SJCRH30 (cell line): ENCODE measurements at regions not wholly inside any gene's neighbourhood (a gene's known extent, or its start where the extent isn't known, plus 50 kb on each side); places are given as distances from the start of the nearest gene placed in this dataset.

Experiments
- DNase-seq, 2 experiments: peaks; one replicate each; pipeline ENCODE4 v3.0.0-alpha.2; 2015 to 2020
- H3K27ac ChIP-seq: fragments of 250-450 bp; sonication (Bioruptor Pico); 2 replicates; pipeline ENCODE4 v1.5.1; 2020; ENCODE audit warnings: mild to moderate bottlenecking, moderate library complexity
- H3K27me3 ChIP-seq: fragments of 250-450 bp; sonication (Bioruptor Pico); 2 replicates; pipeline ENCODE4 v1.5.1; 2020; ENCODE audit warnings: mild to moderate bottlenecking, moderate library complexity
- H3K36me3 ChIP-seq: fragments of 250-450 bp; sonication (Bioruptor Pico); 2 replicates; pipeline ENCODE4 v1.5.1; 2020; ENCODE audit warnings: mild to moderate bottlenecking, moderate library complexity
- H3K4me1 ChIP-seq: fragments of 250-450 bp; sonication (Bioruptor Pico); 2 replicates; pipeline ENCODE4 v1.5.1; 2020; ENCODE audit warnings: mild to moderate bottlenecking, moderate library complexity
- H3K4me3 ChIP-seq: fragments of 250-450 bp; sonication (Bioruptor Pico); 2 replicates; pipeline ENCODE4 v1.5.1; 2020; ENCODE audit warnings: mild to moderate bottlenecking, moderate library complexity
- H3K9me3 ChIP-seq: fragments of 250-450 bp; sonication (Bioruptor Pico); replicated peaks from 2 replicates; pipeline ENCODE4 v1.5.1; 2020; ENCODE audit warnings: mild to moderate bottlenecking, moderate library complexity

DNA sequence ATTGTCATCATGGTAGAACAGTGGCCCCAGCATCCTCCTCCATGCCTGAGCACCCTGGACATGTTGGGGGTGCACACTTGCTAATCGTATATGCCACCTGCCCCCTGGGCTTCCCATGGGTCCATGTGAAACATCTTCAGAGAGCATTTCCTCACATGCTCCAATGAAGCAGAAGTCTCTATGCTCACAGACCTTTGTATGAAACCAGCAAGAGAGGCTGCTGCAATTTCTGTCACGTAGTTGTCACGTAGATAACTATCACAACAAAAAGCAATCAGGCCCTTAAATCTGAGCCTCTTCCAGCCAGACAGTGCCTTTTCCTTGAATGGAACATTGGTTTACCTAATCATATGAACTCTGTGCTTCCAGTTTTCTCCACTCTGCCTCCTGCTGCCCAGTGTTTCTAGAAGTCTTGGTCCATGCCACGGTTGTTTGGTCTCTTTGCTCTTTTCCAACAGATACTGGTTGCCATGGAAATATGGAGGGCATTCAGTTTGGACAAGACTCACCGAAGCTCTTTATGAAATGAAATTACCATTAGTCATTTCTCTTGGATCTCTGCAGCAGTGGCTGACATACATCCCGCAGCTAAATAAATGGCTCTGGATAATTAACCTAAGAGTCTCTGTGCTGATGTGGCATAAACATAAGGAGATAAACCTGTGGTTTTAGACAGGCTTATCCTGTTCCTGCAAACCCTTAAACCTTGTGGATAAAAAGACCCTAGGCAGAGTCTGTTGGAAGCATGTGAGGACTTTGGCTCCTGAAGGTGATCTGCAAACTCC is 172.8 kb upstream of the SYNDIG1 start:
- H3K4me3 ChIP-seq, result no peak overlapping the region
- no peaks in the 10 kb centered on the region for H3K36me3 ChIP-seq
- H3K27me3 ChIP-seq, result 0 out of 2 replicates have a peak, but pooled peaks cover 5% of the 10 kb centered on the region
- no peak overlapping the region for H3K27ac ChIP-seq
- no peaks in the 10 kb centered on the region for H3K9me3 ChIP-seq
- DNase-seq, result no peak
- H3K4me1 ChIP-seq, result no peaks in the 10 kb centered on the region; the same call in 1 of the 2 replicates

DNA sequence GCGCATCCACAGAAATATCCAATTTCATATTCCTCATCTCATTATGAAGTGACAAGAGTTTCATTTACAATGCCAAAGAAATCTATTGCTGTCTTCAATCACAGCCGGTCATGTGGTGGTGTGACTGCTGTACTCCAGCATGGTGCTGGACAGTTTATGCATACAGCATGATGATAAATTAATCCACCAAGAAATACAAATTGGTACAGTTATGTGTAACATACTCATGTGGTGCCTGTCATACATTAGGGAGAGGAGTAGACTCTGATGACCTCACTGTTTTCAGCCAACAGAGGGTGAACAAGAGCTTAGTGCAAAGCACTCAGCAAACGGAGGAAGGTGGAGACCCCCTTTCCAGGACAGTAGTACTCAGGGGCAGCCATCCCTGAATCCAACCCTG is 178.4 kb upstream of the SYNDIG1 start:
- no peak for DNase-seq
- Histone ChIP-seq H3K9me3 (no peaks in the 10 kb centered on the region; the same call in 1 of the 2 replicates), H3K27ac (no peak overlapping the region), H3K4me1 (no peaks in the 10 kb centered on the region), H3K27me3 (no peaks in the 10 kb centered on the region), H3K4me3 (no peak overlapping the region), H3K36me3 (no peaks in the 10 kb centered on the region)

DNA sequence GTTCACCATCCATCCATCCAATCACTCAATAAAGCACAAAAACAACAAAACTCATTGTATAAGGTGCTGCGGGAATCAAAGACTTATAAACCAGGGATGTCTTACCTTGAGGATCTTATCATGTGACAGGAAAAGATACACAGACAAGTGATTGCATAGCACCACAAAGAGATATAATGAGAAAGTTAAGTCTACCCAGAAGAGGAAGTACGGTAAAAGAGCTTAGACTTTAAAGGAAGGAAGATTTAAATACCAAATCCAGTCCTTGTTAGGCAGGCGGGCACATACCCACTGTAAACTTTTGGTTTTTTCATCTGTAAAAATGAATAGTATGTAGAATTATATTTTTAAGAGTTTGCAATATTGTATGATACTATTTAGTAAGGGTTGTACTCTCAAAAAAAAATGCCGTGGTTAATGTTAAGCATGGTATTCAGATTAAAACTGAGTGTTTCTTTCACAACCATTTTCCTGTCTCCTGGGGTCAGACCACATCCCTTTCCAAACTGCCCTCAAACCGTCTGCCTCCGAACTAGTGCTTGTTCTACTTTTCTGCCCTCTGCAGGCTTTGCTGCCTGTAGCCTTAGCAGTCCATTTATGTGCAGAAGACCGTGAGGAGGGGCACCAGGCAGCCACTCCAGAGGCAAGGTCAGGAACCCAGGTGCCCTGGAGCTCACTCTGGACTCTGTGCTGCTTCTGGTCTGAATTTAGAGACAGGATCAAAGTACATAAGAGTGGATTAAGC is 179.5 kb upstream of the SYNDIG1 start:
- Histone ChIP-seq H3K9me3 (no peaks in the 10 kb centered on the region; the same call in 1 of the 2 replicates), H3K36me3 (no peaks in the 10 kb centered on the region), H3K27ac (no peak overlapping the region), H3K27me3 (no peaks in the 10 kb centered on the region), H3K4me3 (no peak overlapping the region), H3K4me1 (no peaks in the 10 kb centered on the region)
- DNase-seq, result no peak

DNA sequence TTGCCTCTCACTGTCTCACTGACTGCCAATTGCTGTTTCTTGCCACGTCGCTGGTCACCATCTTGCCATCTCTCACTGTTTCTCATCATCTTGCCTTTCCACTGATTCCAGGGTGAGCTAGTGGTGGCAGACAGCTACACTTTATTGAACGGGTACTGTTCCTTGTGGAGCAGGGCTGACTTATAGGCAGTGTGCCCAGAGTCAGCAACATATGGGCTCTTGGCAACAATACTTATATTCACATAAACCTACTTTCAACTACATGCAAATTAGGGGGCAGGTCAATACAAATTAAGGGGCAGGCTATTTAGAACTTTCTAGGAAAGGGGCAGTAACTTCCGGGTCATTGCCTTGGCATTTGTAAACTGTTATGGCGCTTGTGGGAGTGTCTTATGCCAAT is 186.2 kb upstream of the SYNDIG1 start:
- Histone ChIP-seq H3K27ac (no peak overlapping the region), H3K4me1 (no peaks in the 10 kb centered on the region), H3K4me3 (no peak overlapping the region), H3K36me3 (no peaks in the 10 kb centered on the region), H3K9me3 (no peaks in the 10 kb centered on the region), H3K27me3 (no peaks in the 10 kb centered on the region; the same call in 1 of the 2 replicates)
- DNase-seq, result no peak

DNA sequence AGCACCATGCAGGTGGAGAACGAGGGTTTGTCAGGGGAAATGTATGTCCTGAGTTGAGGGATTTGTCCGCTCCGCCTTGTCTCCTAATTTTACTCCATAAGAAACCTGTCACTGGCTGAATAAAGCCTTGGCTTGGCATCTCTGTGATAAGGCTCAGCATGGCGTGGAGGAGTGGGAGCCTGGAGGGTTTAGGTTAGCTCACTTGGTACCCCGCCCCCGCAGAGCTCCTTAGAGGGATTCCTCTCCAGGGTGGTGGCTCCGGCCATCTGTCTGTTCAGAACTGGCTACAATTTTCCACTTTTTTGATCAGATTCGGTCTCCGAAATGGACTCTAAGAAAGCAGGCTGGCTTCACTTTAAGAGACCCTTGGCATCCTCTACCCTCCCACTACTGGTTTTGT is 192.2 kb upstream of the SYNDIG1 start:
- Histone ChIP-seq H3K36me3 (no peaks in the 10 kb centered on the region), H3K27ac (no peak overlapping the region), H3K4me3 (no peak overlapping the region), H3K4me1 (no peaks in the 10 kb centered on the region), H3K9me3 (no peaks in the 10 kb centered on the region), H3K27me3 (no peaks in the 10 kb centered on the region; the same call in 1 of the 2 replicates)
- no peak for DNase-seq

DNA sequence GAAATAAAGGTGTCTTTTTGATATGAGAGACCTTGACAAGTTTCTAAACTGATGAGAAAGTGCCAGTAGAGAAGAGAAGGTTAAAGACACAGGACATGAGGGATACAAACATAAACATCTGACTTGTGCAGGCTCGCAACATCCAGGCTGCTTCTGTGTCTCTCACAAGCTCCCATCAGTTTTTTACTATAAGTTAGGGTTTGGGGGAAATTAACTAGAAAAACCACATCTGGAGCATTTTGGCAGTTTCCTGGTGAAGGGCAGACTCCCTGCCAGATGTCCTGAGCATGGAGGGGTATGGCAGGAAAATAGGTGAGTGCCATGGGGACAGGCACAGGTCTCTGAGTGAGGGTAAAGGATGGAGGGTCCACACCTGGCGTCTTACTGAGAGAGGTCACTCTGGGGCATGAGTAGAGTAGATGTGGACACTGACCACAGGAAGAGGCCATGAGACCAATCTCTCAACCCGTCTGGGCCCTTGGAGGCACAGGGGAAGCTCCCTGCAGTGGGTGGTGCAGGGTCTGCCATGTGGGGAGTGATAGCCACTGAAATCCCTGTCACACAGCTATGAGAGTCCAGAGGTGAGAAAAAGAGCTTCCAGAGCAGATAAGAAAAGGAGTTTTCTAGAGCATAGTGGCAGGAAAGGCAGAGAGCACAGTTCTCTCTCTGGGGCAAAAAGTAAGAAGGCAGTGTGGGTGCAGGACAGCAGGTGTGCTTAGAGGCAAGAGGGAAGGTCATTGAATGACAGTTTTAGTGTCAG is 193.3 kb upstream of the SYNDIG1 start:
- Histone ChIP-seq H3K9me3 (no peaks in the 10 kb centered on the region), H3K27me3 (no peaks in the 10 kb centered on the region; the same call in 1 of the 2 replicates), H3K4me1 (no peaks in the 10 kb centered on the region), H3K36me3 (no peaks in the 10 kb centered on the region), H3K27ac (no peak overlapping the region), H3K4me3 (no peak overlapping the region)
- DNase-seq, result no peak

DNA sequence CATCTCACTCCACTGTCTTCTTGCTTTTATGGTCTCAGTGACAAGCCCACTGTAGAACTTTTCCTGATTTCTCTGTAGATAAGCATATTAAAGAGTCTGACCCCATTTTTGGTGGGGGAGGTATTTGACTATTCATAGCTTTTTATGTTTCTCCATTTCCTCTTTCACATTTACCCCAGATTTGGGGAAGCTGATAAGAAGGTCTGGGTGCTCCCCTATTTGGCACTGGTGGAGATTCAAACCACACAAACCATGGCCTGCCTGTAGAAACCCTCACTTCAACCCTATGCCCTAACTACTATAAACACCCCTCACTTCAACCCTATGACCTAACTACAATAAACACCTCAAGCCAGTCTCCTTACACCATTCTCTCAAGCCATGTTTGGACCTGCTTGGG is 196.2 kb upstream of the SYNDIG1 start:
- Histone ChIP-seq H3K4me1 (no peaks in the 10 kb centered on the region), H3K9me3 (no peaks in the 10 kb centered on the region), H3K4me3 (no peak overlapping the region), H3K27me3 (no peaks in the 10 kb centered on the region), H3K36me3 (no peaks in the 10 kb centered on the region), H3K27ac (no peak overlapping the region)
- no peak for DNase-seq

DNA sequence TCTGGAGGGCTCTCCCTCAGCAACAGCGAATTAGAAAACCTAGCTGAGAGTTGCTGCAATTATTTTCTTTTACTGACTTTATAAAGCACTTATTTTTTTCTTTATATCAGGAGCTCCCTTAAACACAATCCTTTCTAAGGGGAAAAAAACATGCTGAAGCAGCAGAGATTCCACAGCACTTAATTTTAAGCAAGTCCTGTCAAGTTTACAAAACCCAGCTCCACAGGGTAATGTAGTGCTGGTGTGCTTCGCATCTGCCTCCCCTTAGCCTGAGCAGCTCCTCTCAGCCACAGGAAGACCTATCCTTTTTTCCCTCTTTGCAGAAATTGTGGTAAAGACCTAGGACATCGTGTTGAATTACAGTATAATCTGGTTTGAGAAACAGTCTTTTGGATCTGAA is 208.1 kb upstream of the SYNDIG1 start:
- Histone ChIP-seq H3K36me3 (no peaks in the 10 kb centered on the region), H3K4me3 (no peak overlapping the region), H3K4me1 (no peaks in the 10 kb centered on the region), H3K27me3 (no peaks in the 10 kb centered on the region), H3K27ac (no peak overlapping the region), H3K9me3 (no peaks in the 10 kb centered on the region)
- DNase-seq, result no peak

DNA sequence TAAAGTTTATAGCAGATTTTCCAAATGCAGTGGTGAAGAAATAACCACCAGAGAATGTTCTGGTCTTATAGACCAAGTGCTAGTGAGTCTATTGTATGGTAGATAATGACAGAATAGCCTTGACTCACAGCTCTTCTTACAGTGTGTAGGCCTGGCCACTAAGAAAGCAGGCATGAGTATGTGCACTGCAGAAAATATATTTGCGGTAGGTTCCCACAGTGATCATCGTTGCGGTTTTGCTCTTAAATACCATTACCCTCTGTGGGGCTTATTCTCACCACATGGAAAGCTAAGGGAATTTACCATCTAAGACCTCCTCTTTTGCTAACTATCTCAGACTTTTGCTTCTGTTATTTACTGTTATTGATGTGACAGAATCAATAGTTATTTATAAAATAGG is 212.3 kb upstream of the SYNDIG1 start:
- DNase-seq, result no peak
- Histone ChIP-seq H3K4me3 (no peak overlapping the region), H3K4me1 (no peaks in the 10 kb centered on the region), H3K36me3 (no peaks in the 10 kb centered on the region), H3K9me3 (no peaks in the 10 kb centered on the region), H3K27ac (no peak overlapping the region), H3K27me3 (no peaks in the 10 kb centered on the region)

DNA sequence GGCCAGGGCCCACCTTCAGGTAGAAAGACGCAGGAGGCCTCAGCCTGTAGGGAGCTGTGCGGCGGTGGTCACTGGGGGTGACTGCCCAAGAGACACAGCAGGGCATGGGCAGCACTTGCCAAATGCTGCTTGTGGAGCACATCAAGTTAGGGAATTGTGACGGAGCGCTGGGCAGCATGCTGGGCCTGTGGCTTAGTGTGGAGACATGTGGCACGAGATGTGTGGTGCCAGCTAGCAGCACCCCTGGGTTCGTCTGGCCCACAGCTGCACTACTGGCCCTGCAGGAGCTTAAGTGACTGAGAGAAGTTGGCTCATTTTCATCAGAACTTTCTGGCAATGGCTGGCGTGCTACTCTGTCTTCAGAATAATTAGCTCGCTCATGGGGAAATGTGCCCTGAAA is 213.1 kb upstream of the SYNDIG1 start:
- H3K4me1 ChIP-seq, result no peaks in the 10 kb centered on the region
- no peak overlapping the region for H3K4me3 ChIP-seq
- no peaks in the 10 kb centered on the region for H3K9me3 ChIP-seq
- no peaks in the 10 kb centered on the region for H3K36me3 ChIP-seq
- H3K27me3 ChIP-seq, result no peaks in the 10 kb centered on the region
- no peak overlapping the region for H3K27ac ChIP-seq
- no peak for DNase-seq

DNA sequence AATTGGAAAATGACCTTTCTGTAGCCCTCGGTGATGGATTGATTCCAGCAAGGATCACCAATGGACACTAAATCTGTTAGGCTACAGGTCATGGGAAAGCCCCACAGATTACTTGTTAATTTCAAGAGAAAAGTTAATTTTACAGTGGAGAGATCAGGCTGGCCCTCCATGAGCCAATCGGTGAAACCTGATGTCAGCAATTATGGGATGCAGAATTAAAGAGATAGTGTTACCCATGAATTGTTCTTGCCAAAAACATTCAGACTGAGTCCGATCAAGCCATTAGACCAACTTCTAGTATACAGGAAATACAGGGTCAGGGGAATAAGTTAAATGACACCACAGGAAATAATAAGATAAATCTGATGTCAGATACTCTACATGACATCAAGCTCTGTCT is 214.9 kb upstream of the SYNDIG1 start:
- no peak overlapping the region for H3K27ac ChIP-seq
- H3K4me1 ChIP-seq, result no peaks in the 10 kb centered on the region
- no peaks in the 10 kb centered on the region for H3K36me3 ChIP-seq
- H3K4me3 ChIP-seq, result no peak overlapping the region
- DNase-seq, result no peak
- no peaks in the 10 kb centered on the region for H3K9me3 ChIP-seq
- H3K27me3 ChIP-seq, result no peaks in the 10 kb centered on the region; the same call in 1 of the 2 replicates

DNA sequence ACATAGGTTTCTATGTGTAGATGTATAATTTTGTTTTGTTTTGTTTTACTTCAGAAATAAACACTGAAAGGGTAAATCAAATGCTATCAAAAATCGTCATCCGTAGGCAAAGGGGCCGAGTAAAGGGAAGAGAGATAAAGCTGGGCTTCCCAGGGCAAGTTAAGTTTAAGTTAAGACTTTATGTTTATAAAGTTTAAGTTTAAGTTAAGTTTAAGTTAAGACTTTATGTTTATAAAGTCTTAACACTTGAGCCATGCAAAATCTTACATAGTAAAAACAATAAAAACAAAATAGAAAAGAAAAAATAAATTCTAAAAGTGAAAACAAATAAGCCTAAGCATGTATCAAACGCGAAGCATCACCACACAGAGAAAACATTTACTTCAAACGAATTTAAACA is 216.1 kb upstream of the SYNDIG1 start:
- Histone ChIP-seq H3K4me3 (no peak overlapping the region), H3K27ac (no peak overlapping the region), H3K36me3 (no peaks in the 10 kb centered on the region), H3K9me3 (no peaks in the 10 kb centered on the region), H3K27me3 (no peaks in the 10 kb centered on the region; the same call in 1 of the 2 replicates), H3K4me1 (no peaks in the 10 kb centered on the region)
- no peak for DNase-seq

DNA sequence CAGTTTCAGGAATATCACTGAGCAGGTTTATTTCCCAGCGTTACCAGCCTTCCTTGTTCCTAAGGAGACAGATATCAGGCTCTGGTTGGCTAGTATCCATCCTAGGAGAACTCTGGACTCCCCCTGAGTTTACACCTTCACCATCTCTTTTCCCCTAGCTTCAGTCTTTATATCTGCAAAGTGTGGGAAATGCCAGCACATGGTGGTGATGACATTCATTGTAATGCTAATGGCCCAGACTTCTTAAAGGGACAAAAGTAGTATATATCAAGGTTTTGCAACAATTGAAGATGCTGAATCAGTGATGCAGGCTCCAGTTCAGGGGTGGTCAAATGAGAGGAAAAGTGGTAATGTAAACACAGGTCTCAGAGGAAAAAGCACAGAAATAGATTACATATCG is 224.3 kb upstream of the SYNDIG1 start:
- DNase-seq, result no peak
- Histone ChIP-seq H3K9me3 (no peaks in the 10 kb centered on the region), H3K27ac (no peak overlapping the region), H3K27me3 (no peaks in the 10 kb centered on the region; the same call in 1 of the 2 replicates), H3K4me1 (no peaks in the 10 kb centered on the region), H3K4me3 (no peak overlapping the region), H3K36me3 (no peaks in the 10 kb centered on the region)

DNA sequence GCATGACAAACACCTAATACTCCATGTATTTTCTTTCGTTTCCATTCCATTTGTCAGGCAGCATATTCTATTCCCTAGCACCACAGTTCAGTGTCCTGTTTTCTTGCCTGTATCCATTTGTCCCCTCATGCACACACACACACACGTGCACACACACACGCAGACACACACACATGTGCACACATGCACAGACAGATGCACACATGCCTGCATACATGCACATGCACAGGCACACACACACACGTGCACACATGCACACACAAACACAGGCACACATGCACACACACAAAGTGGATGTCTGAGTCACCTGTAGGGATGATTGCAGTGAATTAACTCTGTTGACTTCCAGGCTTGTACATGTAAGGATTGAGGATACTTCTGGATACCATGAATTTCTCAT is 226.7 kb upstream of the SYNDIG1 start:
- H3K27me3 ChIP-seq, result no peaks in the 10 kb centered on the region
- no peak for DNase-seq
- H3K4me1 ChIP-seq, result no peaks in the 10 kb centered on the region
- H3K36me3 ChIP-seq, result no peaks in the 10 kb centered on the region
- no peak overlapping the region for H3K4me3 ChIP-seq
- no peaks in the 10 kb centered on the region for H3K9me3 ChIP-seq
- H3K27ac ChIP-seq, result no peak overlapping the region

DNA sequence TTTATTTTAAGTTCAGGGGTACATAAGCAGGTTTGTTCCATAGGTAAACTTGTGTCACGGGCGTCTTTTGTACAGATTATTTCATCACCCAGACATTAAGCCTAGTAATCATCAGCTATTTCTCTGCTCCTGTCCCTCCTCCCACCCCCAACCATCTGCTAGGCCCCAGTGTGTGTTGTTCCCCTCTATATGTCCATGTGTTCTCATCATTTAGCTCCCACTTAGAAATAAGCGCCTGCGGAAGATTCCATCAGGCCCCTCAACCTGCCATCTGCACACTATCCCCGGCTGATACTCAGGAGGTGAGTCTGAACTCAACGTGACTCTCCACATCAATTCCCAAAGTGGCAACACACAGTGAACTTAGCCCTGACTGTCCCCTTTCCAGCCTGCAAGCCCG is 228.0 kb upstream of the SYNDIG1 start:
- no peak for DNase-seq
- no peaks in the 10 kb centered on the region for H3K9me3 ChIP-seq
- H3K27me3 ChIP-seq, result no peaks in the 10 kb centered on the region
- H3K4me1 ChIP-seq, result no peaks in the 10 kb centered on the region
- no peak overlapping the region for H3K4me3 ChIP-seq
- H3K36me3 ChIP-seq, result no peaks in the 10 kb centered on the region
- H3K27ac ChIP-seq, result no peak overlapping the region
